NB4 (cell line): ENCODE measurements at regions not wholly inside any gene's neighbourhood (a gene's known extent, or its start where the extent isn't known, plus 50 kb on each side); places are given as distances from the start of the nearest gene placed in this dataset.
"Not testable (repeated sequence)": the region's sequence is repeated elsewhere in the genome, so short reads cannot be mapped to it uniquely, and the experiment has no call there.

Experiments used
- DNase-seq: peaks from one replicate; pipeline ENCODE4 v3.0.0; 2010; ENCODE audit warnings: low read depth
- H3K4me3 ChIP-seq: one replicate; pipeline ENCODE4 v1.5.1; 2011; ENCODE audit warnings: mild to moderate bottlenecking, low read depth, low read length, moderate library complexity
- CTCF ChIP-seq: IDR thresholded peaks from one replicate; pipeline ENCODE4 v1.5.1; 2012; ENCODE audit warnings: low read depth, low read length
- MAX ChIP-seq: IDR thresholded peaks from 2 replicates; pipeline ENCODE4 v1.6.1; 2011; ENCODE audit warnings: low read depth, low read length
- MYC ChIP-seq: IDR thresholded peaks from 2 replicates; pipeline ENCODE4 v1.6.1; 2011; ENCODE audit warnings: low read depth, low read length
- POLR2A ChIP-seq: IDR thresholded peaks from 2 replicates; pipeline ENCODE4 v1.6.1; 2011; ENCODE audit warnings: mild to moderate bottlenecking; ENCODE audit not compliant: insufficient read length; ENCODE audit errors: extremely low read depth

- TF ChIP-seq MYC (no peak), MAX (no peak), POLR2A (no peak), CTCF (no peak)
- no peak overlapping the region for H3K4me3 ChIP-seq
- no peak for DNase-seq
Observed at GRCh38 chr4:104302731-104303130, 192.0 kb downstream of the CXXC4 start.

GRCh38 chr4:104294811-104295210, 199.9 kb downstream of the CXXC4 start:
- TF ChIP-seq CTCF, result no peak
- no peak for DNase-seq
- no peak overlapping the region for H3K4me3 ChIP-seq

- DNase-seq, result no peak
- TF ChIP-seq POLR2A, result no peak
- TF ChIP-seq CTCF, result no peak
- TF ChIP-seq MAX, result no peak
- TF ChIP-seq MYC, result no peak
- H3K4me3 ChIP-seq, result no peak overlapping the region
Observed at GRCh38 chr4:104286867-104287266, 207.8 kb downstream of the CXXC4 start.

- no peak overlapping the region for H3K4me3 ChIP-seq
- no peak for TF ChIP-seq CTCF
- TF ChIP-seq MYC, result no peak
- no peak for TF ChIP-seq MAX
- no peak for TF ChIP-seq POLR2A
- no peak for DNase-seq
Observed at GRCh38 chr4:104283303-104283702, 211.4 kb downstream of the CXXC4 start.

GRCh38 chr4:104279744-104280143, 214.9 kb downstream of the CXXC4 start:
- no peak for DNase-seq
- H3K4me3 ChIP-seq, result no peak overlapping the region
- TF ChIP-seq CTCF, result no peak
- TF ChIP-seq MYC, result no peak
- TF ChIP-seq MAX, result no peak
- no peak for TF ChIP-seq POLR2A

- no peak for TF ChIP-seq POLR2A
- no peak overlapping the region for H3K4me3 ChIP-seq
Observed at GRCh38 chr4:104272966-104273365, 221.7 kb downstream of the CXXC4 start.

GRCh38 chr4:104269603-104270002, 225.1 kb downstream of the CXXC4 start:
- DNase-seq, H3K4me3 ChIP-seq: not testable (repeated sequence)

More at GRCh38 chr4:104272966-104273365, 221.7 kb downstream of the CXXC4 start:
- no peak for DNase-seq
